ENCODE measurements at regions not wholly inside any gene's neighbourhood (a gene's known extent, or its start where the extent isn't known, plus 50 kb on each side); places are given as distances from the start of the nearest gene placed in this dataset.

DNA sequence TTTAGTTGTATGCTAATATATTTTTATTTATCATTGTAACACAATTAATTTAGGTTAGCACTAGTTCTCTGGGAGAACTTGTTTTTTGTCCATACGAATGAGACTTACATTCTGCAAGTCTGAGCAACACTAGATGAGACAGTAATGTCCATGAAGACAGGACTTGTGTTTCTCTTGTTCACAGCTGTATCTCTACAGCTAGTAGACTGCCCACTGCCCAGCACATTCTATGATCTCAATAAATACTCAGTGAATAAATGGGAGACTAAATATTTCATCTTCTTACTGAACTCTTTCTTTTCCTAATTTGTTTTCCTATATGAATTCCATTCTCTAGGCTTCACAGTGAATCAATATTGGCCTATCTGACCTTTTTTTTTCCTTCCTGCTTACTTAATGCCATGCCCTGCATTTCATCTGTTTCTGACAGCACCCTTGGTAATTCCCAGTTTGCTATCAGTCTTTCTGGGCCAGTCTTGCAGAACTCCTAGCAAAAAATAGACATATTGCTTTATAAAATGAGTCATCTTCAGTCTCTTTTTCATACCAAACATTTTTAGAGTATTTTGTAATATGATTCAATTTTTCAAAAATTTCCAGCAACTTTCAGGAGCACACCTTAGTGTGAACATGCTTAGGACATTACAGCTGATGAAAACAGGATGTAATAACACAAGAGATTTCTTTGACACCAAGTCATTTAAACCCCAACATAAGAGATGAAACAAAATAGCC is 185.5 kb upstream of the ATP2B1 start:
- no peak for TF ChIP-seq POLR2A (IDR thresholded peaks at IDR 0.05)
- TF ChIP-seq, protein P1, sequence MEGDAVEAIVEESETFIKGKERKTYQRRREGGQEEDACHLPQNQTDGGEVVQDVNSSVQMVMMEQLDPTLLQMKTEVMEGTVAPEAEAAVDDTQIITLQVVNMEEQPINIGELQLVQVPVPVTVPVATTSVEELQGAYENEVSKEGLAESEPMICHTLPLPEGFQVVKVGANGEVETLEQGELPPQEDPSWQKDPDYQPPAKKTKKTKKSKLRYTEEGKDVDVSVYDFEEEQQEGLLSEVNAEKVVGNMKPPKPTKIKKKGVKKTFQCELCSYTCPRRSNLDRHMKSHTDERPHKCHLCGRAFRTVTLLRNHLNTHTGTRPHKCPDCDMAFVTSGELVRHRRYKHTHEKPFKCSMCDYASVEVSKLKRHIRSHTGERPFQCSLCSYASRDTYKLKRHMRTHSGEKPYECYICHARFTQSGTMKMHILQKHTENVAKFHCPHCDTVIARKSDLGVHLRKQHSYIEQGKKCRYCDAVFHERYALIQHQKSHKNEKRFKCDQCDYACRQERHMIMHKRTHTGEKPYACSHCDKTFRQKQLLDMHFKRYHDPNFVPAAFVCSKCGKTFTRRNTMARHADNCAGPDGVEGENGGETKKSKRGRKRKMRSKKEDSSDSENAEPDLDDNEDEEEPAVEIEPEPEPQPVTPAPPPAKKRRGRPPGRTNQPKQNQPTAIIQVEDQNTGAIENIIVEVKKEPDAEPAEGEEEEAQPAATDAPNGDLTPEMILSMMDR (IDR thresholded peaks at IDR 0.05) = no peak

All from stomach (tissue), 4 donors.